ENCODE measurements at regions not wholly inside any gene's neighbourhood (a gene's known extent, or its start where the extent isn't known, plus 50 kb on each side); places are given as distances from the start of the nearest gene placed in this dataset.

DNA sequence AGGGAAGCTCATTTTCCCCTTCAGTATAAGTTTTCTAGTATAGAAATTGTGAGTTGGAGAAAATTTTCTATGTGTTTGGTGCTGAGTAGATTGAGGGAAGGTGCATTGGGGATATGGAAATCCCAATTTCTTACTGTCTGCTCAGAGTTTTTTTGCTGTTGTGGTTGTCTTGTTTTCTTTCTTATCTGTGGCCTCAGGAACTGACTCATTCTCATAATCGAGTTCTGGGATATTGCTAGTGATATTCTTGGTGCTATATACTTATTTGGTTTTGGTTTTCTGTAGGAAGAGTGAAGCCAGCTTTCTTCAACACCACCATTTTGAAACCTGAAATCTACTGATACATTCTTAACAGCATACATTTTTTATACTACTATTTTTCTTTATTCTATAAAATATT, 869.2 kb downstream of the DIPK2A start:
- ATAC-seq (no peak), DNase-seq (ENCODE audit: low spot score) (no peak)
- Histone ChIP-seq H3K4me1 (ENCODE audit: insufficient read depth) (no peaks in the 10 kb centered on the region), H3K4me3 (no peak overlapping the region), H3K4me2 (no peak overlapping the region), H3K9me2 (ENCODE audit: insufficient read depth) (no peaks in the 10 kb centered on the region; the same call in 1 of the 2 replicates), H3K27me3 (ENCODE audit: insufficient read depth) (no peaks in the 10 kb centered on the region), H3K27ac (ENCODE audit: low read depth) (no peak overlapping the region), H2AFZ (no peak overlapping the region), H3K36me3 (ENCODE audit: insufficient read depth) (no peaks in the 10 kb centered on the region), H3F3A (replicated peaks; ENCODE audit: low read depth) (no peaks in the 10 kb centered on the region), H4K20me1 (replicated peaks; ENCODE audit: insufficient read depth) (no peaks in the 10 kb centered on the region), H3K79me2 (replicated peaks; ENCODE audit: insufficient read depth) (no peaks in the 10 kb centered on the region)
- no peak overlapping the region for H3K4me3 Mint-ChIP-seq
- H3K27me3 Mint-ChIP-seq (ENCODE audit: insufficient read depth, low read depth, poor library complexity): no peaks in the 10 kb centered on the region
- TF ChIP-seq STAT1 (IDR thresholded peaks at IDR 0.05; ENCODE audit: unreplicated experiment): no peak
- TF ChIP-seq ZNF114 (CRISPR knock-in tag; IDR thresholded peaks at IDR 0.05): no peak
- no peak for TF ChIP-seq NANOG (IDR thresholded peaks at IDR 0.05; ENCODE audit: borderline replicate concordance)
- no peak for TF ChIP-seq CREB1 (CRISPR knock-in tag; IDR thresholded peaks at IDR 0.05; ENCODE audit: low read depth)
- no peak for TF ChIP-seq JUNB (IDR thresholded peaks at IDR 0.05; ENCODE audit: unreplicated experiment)
- TF ChIP-seq, protein P1, sequence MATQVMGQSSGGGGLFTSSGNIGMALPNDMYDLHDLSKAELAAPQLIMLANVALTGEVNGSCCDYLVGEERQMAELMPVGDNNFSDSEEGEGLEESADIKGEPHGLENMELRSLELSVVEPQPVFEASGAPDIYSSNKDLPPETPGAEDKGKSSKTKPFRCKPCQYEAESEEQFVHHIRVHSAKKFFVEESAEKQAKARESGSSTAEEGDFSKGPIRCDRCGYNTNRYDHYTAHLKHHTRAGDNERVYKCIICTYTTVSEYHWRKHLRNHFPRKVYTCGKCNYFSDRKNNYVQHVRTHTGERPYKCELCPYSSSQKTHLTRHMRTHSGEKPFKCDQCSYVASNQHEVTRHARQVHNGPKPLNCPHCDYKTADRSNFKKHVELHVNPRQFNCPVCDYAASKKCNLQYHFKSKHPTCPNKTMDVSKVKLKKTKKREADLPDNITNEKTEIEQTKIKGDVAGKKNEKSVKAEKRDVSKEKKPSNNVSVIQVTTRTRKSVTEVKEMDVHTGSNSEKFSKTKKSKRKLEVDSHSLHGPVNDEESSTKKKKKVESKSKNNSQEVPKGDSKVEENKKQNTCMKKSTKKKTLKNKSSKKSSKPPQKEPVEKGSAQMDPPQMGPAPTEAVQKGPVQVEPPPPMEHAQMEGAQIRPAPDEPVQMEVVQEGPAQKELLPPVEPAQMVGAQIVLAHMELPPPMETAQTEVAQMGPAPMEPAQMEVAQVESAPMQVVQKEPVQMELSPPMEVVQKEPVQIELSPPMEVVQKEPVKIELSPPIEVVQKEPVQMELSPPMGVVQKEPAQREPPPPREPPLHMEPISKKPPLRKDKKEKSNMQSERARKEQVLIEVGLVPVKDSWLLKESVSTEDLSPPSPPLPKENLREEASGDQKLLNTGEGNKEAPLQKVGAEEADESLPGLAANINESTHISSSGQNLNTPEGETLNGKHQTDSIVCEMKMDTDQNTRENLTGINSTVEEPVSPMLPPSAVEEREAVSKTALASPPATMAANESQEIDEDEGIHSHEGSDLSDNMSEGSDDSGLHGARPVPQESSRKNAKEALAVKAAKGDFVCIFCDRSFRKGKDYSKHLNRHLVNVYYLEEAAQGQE (IDR thresholded peaks at IDR 0.05; ENCODE audit: unreplicated experiment): no peak
- TF ChIP-seq, protein P2, sequence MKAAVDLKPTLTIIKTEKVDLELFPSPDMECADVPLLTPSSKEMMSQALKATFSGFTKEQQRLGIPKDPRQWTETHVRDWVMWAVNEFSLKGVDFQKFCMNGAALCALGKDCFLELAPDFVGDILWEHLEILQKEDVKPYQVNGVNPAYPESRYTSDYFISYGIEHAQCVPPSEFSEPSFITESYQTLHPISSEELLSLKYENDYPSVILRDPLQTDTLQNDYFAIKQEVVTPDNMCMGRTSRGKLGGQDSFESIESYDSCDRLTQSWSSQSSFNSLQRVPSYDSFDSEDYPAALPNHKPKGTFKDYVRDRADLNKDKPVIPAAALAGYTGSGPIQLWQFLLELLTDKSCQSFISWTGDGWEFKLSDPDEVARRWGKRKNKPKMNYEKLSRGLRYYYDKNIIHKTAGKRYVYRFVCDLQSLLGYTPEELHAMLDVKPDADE (IDR thresholded peaks at IDR 0.05): no peak
- TF ChIP-seq, protein P3, sequence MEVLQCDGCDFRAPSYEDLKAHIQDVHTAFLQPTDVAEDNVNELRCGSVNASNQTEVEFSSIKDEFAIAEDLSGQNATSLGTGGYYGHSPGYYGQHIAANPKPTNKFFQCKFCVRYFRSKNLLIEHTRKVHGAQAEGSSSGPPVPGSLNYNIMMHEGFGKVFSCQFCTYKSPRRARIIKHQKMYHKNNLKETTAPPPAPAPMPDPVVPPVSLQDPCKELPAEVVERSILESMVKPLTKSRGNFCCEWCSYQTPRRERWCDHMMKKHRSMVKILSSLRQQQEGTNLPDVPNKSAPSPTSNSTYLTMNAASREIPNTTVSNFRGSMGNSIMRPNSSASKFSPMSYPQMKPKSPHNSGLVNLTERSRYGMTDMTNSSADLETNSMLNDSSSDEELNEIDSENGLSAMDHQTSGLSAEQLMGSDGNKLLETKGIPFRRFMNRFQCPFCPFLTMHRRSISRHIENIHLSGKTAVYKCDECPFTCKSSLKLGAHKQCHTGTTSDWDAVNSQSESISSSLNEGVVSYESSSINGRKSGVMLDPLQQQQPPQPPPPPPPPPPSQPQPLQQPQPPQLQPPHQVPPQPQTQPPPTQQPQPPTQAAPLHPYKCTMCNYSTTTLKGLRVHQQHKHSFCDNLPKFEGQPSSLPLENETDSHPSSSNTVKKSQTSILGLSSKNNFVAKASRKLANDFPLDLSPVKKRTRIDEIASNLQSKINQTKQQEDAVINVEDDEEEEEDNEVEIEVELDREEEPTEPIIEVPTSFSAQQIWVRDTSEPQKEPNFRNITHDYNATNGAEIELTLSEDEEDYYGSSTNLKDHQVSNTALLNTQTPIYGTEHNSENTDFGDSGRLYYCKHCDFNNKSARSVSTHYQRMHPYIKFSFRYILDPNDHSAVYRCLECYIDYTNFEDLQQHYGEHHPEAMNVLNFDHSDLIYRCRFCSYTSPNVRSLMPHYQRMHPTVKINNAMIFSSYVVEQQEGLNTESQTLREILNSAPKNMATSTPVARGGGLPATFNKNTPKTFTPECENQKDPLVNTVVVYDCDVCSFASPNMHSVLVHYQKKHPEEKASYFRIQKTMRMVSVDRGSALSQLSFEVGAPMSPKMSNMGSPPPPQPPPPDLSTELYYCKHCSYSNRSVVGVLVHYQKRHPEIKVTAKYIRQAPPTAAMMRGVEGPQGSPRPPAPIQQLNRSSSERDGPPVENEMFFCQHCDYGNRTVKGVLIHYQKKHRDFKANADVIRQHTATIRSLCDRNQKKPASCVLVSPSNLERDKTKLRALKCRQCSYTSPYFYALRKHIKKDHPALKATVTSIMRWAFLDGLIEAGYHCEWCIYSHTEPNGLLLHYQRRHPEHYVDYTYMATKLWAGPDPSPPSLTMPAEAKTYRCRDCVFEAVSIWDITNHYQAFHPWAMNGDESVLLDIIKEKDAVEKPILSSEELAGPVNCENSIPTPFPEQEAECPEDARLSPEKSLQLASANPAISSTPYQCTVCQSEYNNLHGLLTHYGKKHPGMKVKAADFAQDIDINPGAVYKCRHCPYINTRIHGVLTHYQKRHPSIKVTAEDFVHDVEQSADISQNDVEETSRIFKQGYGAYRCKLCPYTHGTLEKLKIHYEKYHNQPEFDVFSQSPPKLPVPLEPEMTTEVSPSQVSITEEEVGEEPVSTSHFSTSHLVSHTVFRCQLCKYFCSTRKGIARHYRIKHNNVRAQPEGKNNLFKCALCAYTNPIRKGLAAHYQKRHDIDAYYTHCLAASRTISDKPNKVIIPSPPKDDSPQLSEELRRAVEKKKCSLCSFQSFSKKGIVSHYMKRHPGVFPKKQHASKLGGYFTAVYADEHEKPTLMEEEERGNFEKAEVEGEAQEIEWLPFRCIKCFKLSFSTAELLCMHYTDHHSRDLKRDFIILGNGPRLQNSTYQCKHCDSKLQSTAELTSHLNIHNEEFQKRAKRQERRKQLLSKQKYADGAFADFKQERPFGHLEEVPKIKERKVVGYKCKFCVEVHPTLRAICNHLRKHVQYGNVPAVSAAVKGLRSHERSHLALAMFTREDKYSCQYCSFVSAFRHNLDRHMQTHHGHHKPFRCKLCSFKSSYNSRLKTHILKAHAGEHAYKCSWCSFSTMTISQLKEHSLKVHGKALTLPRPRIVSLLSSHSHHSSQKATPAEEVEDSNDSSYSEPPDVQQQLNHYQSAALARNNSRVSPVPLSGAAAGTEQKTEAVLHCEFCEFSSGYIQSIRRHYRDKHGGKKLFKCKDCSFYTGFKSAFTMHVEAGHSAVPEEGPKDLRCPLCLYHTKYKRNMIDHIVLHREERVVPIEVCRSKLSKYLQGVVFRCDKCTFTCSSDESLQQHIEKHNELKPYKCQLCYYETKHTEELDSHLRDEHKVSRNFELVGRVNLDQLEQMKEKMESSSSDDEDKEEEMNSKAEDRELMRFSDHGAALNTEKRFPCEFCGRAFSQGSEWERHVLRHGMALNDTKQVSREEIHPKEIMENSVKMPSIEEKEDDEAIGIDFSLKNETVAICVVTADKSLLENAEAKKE (CRISPR knock-in tag; IDR thresholded peaks at IDR 0.05): no peak
- TF ChIP-seq EZH2phosphoT487 (IDR thresholded peaks at IDR 0.05; ENCODE audit: unreplicated experiment): no peak
- TF ChIP-seq, protein P4, sequence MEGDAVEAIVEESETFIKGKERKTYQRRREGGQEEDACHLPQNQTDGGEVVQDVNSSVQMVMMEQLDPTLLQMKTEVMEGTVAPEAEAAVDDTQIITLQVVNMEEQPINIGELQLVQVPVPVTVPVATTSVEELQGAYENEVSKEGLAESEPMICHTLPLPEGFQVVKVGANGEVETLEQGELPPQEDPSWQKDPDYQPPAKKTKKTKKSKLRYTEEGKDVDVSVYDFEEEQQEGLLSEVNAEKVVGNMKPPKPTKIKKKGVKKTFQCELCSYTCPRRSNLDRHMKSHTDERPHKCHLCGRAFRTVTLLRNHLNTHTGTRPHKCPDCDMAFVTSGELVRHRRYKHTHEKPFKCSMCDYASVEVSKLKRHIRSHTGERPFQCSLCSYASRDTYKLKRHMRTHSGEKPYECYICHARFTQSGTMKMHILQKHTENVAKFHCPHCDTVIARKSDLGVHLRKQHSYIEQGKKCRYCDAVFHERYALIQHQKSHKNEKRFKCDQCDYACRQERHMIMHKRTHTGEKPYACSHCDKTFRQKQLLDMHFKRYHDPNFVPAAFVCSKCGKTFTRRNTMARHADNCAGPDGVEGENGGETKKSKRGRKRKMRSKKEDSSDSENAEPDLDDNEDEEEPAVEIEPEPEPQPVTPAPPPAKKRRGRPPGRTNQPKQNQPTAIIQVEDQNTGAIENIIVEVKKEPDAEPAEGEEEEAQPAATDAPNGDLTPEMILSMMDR (conservative IDR thresholded peaks at IDR 0.05; ENCODE audit: low read depth in 2 of 2): no peak
- no peak for TF ChIP-seq EZH2 (IDR thresholded peaks at IDR 0.05; ENCODE audit: low read depth, unreplicated experiment)
- TF ChIP-seq POLR2AphosphoS5 (IDR thresholded peaks at IDR 0.05; ENCODE audit: low read depth): no peak
- TF ChIP-seq ZNF331 (CRISPR knock-in tag; IDR thresholded peaks at IDR 0.05; ENCODE audit: low read depth): no peak
- no peaks in the 10 kb centered on the region for H3K4me1 Mint-ChIP-seq
- H3K27ac Mint-ChIP-seq: no peak overlapping the region
- peaks cover 23% of the 10 kb centered on the region for H3K36me3 Mint-ChIP-seq (ENCODE audit: low read depth)
- H3K9me3 Mint-ChIP-seq: peaks cover 37% of the 10 kb centered on the region
